Activated naive CD4-positive, alpha-beta T cell treated with anti-CD3 and anti-CD28 coated beads, Interleukin-2, amount 50 U/mL, for 72 hours (primary cell): ENCODE measurements at regions not wholly inside any gene's neighbourhood (a gene's known extent, or its start where the extent isn't known, plus 50 kb on each side); places are given as distances from the start of the nearest gene placed in this dataset.

Source experiments
- ATAC-seq, 2 donors: fragments of 150-1000 bp; cut with Tn5 transposase; 2 replicates each; pipeline ENCODE4 v1.10.0; 2021; ENCODE audit warnings: mild to moderate bottlenecking in 2 of 2, moderate library complexity in 2 of 2
- DNase-seq, 2 donors: peaks; one replicate each; pipeline ENCODE4 v3.0.0; 2021 to 2022; ENCODE audit warnings: low spot score in 2 of 2
- H3K27ac Mint-ChIP-seq, 2 donors: one replicate each; pipeline ENCODE4 v1.8.0; 2022; ENCODE audit warnings: mild to moderate bottlenecking in 2 of 2, mixed read lengths in 2 of 2
- H3K36me3 Mint-ChIP-seq, 2 donors: one replicate each; pipeline ENCODE4 v1.8.0; 2022; ENCODE audit warnings: mixed read lengths in 2 of 2
- H3K9me3 Mint-ChIP-seq, 2 donors: one replicate each; pipeline ENCODE4 v1.8.0; 2022; ENCODE audit warnings: mixed read lengths in 2 of 2

DNA sequence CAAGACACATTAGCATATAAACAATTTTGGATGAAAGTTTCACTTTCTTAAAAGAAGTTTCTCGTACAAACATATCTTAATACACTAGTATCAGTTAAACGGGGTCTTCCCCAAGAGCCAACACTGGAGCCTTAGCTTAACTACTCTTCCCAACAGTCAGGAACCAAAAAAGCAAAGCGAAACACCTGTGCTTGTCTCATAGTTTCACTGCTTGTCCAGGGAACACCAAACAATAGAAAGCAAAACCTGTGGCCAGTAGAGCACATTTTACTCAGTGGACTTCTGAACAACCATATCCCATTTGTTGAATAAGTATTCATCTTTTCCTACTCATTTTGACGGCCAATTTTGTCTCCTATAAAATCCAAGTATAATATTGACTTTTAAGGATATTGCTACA is 391.4 kb downstream of the ELAVL2 start:
- no peak for DNase-seq
- no peak overlapping the region for H3K27ac Mint-ChIP-seq
- H3K36me3 Mint-ChIP-seq: peaks cover 0 to 6% of the 10 kb centered on the region in 2 donors
- peaks cover 11 to 20% of the 10 kb centered on the region in 2 donors for H3K9me3 Mint-ChIP-seq
- no peak for ATAC-seq

DNA sequence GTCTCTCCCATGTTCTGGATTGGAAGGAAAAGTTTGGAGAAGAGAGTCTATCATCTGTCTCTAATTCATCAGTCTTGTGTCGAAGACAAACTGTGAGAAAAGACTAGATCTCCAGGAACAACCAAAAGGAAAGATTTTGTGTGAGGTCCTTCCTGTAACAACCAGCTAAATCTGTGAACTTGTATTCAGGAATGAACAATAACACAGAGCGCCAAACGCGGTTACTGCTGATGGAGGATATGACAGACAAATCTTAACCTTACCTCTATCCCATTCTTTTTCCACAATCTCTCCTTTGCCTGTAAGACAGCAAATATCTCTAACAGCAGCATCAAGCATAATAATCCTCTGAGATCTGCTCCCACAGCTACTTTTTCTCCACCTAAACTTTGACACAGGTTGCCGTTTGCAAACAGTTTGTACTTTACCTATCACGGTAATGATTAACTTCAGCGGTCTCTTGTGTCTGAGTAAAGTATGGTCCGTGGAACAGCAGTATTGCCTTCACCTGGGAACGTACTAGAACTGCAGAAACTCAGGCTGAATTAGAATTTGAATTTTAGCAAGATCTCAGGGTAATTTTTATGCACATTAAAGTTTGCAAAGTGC is 387.6 kb downstream of the ELAVL2 start:
- ATAC-seq (no peak), DNase-seq (no peak)
- H3K9me3 Mint-ChIP-seq: peaks cover 8 to 10% of the 10 kb centered on the region in 2 donors
- H3K27ac Mint-ChIP-seq: no peak overlapping the region
- H3K36me3 Mint-ChIP-seq: peaks cover 0 to 5% of the 10 kb centered on the region in 2 donors

DNA sequence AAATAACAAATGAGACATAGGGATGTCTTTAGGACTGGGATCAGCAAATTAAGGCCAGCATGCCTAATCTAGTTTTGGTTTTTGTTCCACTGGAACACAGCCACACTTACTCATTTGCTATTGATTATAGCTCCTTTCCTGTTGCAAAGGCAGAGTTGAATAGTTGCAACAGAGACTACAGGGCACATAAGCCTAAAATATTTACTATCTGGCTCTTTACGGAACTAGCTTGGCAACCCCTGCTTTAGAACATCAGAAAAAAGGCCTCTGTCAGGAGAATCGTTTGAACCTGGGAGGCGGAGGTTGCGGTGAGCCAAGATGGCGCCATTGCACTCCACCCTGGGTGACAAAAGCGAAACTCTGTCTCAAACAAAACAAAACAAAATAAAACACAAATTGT is 384.8 kb downstream of the ELAVL2 start:
- DNase-seq (no peak), ATAC-seq (no peak)
- H3K36me3 Mint-ChIP-seq: peaks cover 0 to 5% of the 10 kb centered on the region in 2 donors
- H3K27ac Mint-ChIP-seq: no peak overlapping the region
- H3K9me3 Mint-ChIP-seq: peaks cover 16% of the 10 kb centered on the region in 2 donors

DNA sequence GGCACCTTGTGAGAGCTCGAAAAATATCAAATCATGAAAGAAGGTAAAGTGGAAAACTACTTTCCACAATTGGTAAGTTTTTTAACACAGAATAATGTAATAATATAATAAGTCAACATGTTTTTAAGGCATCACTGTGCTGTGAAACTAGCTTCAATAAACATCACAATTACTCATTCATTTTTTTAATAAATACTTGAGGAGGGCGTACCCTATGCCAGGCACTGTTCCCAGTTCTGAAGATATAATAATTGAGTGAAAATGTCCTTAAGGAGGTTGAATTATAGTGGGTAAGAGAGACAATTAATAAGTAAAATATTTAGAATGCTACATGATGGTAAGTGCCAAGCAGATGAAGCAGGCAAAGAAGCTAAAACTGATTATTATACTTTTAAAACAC is 381.4 kb downstream of the ELAVL2 start:
- no peak for ATAC-seq
- H3K36me3 Mint-ChIP-seq: peaks cover 0 to 5% of the 10 kb centered on the region in 2 donors
- no peak for DNase-seq
- H3K9me3 Mint-ChIP-seq: peaks cover 16% of the 10 kb centered on the region in 2 donors
- H3K27ac Mint-ChIP-seq: no peak overlapping the region

DNA sequence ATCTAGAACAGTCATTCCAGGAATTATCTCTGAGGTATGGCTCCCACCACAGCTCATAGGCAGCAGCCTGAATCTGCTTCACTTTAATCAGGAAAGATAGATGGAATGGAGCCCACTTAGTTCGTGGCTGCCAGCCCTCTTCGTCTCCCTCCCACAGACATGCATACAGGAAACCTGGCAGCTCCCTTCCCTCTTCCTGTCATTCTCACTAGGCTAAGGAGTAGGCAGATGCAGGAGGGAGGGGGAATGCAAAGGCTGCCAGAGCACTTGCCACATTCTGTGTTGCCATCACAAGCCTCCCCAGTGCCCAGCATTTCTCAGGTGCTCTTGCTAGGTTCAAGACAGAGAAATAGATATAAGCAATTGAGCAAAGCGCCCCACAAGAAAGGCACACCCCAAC is 378.9 kb downstream of the ELAVL2 start:
- DNase-seq (no peak), ATAC-seq (no peak)
- H3K36me3 Mint-ChIP-seq: no peaks in the 10 kb centered on the region
- H3K27ac Mint-ChIP-seq: no peak overlapping the region
- H3K9me3 Mint-ChIP-seq: peaks cover 9 to 10% of the 10 kb centered on the region in 2 donors

DNA sequence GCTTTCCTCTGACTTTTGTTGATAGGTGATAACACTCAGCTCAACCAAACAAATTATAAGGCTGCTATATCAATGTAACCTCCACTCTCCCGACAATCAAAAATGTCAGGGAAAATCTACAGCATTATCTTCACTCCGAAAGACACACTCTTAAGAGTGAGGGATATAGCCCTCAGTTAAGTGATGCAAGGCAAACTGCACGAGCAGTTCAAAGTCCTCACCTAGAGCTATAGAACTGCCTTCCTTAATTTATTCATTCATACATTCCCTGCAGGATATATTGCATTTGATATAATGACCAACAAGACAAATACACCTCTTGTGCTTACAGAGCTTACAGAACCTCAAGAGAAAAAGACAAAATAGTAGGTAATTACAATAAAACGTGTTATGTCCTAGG is 378.1 kb downstream of the ELAVL2 start:
- DNase-seq: no peak
- ATAC-seq: no peak
- peaks cover 9 to 14% of the 10 kb centered on the region in 2 donors for H3K9me3 Mint-ChIP-seq
- H3K36me3 Mint-ChIP-seq: peaks cover 0 to 3% of the 10 kb centered on the region in 2 donors
- H3K27ac Mint-ChIP-seq: no peak overlapping the region

DNA sequence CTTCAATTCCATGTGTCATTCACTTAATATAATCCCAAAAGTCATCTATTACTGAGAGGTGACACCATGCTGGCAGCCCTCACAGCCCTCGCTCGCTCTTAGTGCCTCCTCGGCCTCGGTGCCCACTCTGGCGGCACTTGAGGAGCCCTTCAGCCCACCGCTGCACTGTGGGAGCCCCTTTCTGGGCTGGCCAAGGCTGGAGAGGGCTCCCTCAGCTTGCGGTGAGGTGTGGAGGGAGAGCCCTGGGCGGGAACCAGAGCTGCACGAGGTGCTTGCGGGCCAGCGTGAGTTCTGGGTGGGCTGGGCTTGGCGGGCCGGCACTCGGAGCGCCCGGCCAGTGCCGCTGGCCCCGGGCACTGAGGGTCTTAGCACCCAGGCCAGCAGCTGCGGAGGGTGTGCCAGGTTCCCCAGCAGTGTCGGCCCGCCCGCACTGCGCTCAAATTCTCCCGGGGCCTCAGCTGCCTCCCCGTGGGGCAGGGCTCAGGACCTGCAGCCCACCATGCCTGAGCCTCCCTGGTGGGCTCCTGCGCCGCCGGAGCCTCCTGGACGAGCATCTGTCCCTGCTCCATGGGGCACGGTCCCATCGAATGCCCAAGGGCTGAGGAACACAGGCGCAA is 374.1 kb downstream of the ELAVL2 start:
- Mint-ChIP-seq H3K36me3 (peaks cover 0 to 5% of the 10 kb centered on the region in 2 donors), H3K9me3 (peaks cover 2 to 8% of the 10 kb centered on the region in 2 donors), H3K27ac (no peak overlapping the region)
- DNase-seq (no peak), ATAC-seq (no peak)

DNA sequence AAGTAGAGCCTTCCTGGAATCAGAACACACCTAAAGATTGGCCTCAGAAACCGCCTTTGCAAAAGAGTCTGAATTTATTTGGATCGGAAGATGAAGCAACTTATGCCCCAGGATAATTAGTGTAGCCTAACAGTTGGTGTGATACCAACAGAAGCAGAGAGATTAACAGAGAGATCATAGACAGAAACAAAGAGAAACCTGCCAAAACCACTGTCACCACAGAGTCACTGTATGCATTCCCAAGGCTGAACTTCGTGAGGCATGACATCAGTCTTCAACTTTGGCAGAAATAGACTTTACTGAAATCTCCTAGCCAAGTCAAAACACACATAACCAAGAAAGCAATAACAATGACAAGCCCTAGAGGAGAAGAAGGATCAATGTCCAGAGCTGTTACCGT is 361.8 kb downstream of the ELAVL2 start:
- DNase-seq (no peak), ATAC-seq (no peak)
- Mint-ChIP-seq H3K36me3 (peaks cover 0 to 6% of the 10 kb centered on the region in 2 donors), H3K27ac (no peak overlapping the region), H3K9me3 (peaks cover 32 to 38% of the 10 kb centered on the region in 2 donors)

DNA sequence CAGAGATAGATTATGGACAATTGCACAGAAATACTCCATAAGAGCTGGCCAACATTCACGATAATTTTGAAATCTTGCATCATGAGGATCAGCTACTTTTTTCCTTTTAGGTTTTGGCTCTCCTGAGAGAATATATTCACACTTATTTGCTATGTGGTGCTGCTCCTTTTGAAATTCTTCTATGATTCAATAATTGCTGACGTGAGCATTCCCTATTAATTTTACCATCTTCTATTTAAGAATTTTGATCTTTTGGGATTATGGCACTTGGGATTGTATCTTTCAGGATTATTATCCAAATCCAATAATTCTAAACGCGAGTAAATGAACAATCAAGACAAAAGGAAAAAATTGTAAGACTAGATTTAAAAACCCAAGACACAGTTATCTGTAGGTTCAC is 358.8 kb downstream of the ELAVL2 start:
- no peak for ATAC-seq
- H3K27ac Mint-ChIP-seq: no peak overlapping the region
- peaks cover 0 to 6% of the 10 kb centered on the region in 2 donors for H3K36me3 Mint-ChIP-seq
- peaks cover 33% of the 10 kb centered on the region in 2 donors for H3K9me3 Mint-ChIP-seq
- DNase-seq: no peak

DNA sequence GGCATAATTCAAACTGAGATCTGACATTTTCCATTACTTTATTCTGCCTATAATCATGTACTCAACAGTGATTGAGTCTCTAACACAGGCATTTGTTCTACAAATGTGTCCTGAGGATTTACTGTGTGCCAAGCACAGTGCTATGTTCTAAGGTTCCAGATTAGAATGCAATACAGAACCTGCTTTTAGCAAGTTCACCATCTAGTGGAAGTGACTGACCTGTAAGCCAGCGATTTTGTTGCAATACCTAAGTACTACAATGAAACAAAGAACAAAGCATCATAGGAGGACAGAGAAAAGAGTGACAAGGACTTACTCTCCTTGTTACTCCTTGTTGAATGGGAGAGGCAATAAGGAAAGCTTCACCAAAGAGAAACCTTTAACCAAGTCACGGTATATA is 348.1 kb downstream of the ELAVL2 start:
- ATAC-seq (no peak), DNase-seq (no peak)
- H3K36me3 Mint-ChIP-seq: peaks cover 6% of the 10 kb centered on the region in 2 donors
- no peak overlapping the region for H3K27ac Mint-ChIP-seq
- peaks cover 23 to 28% of the 10 kb centered on the region in 2 donors for H3K9me3 Mint-ChIP-seq

DNA sequence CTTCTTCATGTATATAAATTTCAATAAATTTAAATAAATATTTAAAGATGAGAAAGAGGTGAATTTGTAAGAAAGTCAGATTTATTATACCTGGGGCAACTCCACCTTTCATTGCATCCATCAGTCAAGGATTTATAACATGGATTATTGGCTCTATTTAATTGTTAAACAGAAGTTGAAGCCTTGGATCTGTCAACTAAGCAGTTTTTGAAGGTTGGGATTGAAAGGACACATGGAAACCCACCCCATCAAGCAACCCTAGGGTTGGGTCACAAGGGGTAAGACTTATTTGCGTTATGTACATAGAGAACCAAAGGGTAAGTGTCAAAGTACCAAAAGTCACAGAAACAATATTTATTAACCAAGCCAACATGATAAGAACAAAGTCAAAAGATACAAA is 342.5 kb downstream of the ELAVL2 start:
- ATAC-seq: no peak
- H3K36me3 Mint-ChIP-seq: peaks cover 6% of the 10 kb centered on the region in 2 donors
- peaks cover 13 to 21% of the 10 kb centered on the region in 2 donors for H3K9me3 Mint-ChIP-seq
- DNase-seq: no peak
- H3K27ac Mint-ChIP-seq: no peak overlapping the region

DNA sequence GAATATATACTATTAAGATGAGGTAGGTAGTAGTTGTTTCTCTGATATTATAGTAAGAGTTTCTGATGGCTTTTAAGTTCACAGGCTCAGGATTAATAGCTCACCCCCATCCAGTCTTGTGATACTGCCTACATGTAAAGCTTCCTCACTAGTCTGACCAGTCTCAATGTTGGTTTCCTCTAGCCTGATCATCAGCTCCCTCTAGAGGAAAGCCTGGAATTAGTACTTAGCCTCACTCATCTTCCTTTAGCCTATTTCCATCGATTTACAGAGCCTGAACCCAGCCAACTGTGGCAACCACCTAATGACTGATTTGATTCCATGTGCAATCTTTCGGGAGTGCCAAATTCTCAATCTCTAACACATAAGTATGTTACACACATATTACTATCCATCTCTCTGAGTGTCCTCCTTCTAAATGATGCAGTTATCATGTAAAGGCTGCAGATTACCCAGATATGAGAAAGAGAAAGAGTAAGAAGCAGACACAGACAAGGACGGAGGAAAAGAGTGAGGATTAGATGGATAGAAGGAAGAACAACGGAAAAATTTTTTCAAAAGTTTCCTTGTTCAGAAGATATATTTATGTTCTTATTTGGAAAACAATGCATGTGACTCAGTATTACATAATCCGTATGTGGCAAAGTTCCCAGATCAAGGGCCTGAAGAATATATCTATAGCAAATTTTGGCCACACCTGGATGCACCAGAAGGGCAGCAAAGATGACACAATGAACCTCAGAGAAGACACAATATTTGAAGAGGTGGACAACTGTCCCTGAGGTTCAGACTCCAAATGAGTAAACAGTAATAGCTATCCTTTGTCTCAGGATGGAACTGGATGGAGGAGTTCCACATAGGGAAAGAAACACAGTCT is 333.7 kb downstream of the ELAVL2 start:
- Mint-ChIP-seq H3K9me3 (peaks cover 0 to 4% of the 10 kb centered on the region in 2 donors), H3K27ac (no peak overlapping the region), H3K36me3 (no peaks in the 10 kb centered on the region)
- no peak for ATAC-seq
- no peak for DNase-seq

DNA sequence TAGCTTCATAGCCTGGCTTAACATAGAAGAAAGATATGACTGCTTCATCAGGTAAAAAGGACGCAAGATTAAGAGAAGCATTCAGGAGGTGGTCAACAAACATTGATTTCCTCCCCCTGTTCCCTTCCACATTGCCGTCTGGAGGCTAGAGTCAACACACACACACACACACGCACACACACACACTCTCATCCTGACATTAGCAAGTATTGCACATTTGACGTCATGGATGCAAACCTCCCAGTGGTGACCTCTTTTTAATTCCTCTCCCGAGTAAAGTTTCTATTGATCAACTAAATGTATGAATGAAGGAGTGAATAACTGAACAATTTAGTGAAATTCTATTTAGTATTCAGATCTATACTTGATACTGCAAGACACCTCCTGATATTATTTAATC is 332.8 kb downstream of the ELAVL2 start:
- ATAC-seq (no peak), DNase-seq (no peak)
- peaks cover 0 to 5% of the 10 kb centered on the region in 2 donors for H3K36me3 Mint-ChIP-seq
- H3K9me3 Mint-ChIP-seq: peaks cover 0 to 4% of the 10 kb centered on the region in 2 donors
- H3K27ac Mint-ChIP-seq: no peak overlapping the region

DNA sequence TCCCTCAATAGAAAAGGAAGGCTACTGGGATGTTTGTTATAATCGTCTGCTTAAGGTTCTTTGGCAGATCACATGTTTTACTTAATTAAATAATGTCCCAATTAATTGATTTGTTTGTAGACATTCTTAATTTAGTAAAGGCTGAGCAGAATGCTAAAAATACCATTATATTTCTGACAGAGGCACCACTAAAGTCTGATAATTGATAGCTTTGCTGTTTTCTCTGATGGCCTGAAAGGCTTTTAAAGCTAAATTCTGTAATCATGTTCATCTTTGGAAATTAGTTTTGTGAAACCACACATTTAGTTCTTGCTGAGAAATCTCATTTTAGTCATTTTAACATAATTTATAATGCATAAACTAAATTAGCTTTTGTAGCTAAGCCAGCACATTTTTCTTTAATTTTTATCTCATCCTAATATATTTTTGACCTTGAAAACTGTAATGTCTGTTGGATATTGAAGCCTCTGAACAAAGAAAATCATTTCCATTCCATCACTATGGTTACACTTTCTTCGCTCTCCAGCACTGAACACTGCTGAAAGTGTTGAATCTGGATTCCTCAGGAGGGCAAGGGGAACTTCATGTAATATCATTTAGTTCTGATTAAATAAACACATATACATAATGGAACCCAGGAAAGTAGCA is 329.4 kb downstream of the ELAVL2 start:
- ATAC-seq (no peak), DNase-seq (no peak)
- H3K27ac Mint-ChIP-seq: no peak overlapping the region
- peaks cover 4 to 9% of the 10 kb centered on the region in 2 donors for H3K9me3 Mint-ChIP-seq
- H3K36me3 Mint-ChIP-seq: peaks cover 0 to 5% of the 10 kb centered on the region in 2 donors

DNA sequence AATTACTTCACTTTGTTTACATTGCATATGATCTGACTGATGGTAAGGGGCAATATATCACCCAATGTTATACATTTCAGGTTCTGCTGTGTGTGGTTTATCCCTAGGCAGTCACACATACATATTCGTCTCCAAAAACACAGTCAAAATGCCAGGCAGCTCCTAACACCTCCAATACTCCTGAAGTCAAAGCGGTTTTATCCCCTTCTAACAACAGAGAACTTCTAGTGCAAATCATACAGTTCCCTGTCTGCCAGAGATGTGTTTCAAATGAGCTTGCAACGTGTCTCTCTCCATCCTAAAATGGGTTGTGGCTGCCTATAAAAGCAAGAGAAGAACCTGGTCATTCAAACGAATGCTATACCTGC is 328.9 kb downstream of the ELAVL2 start:
- Mint-ChIP-seq H3K9me3 (peaks cover 4 to 10% of the 10 kb centered on the region in 2 donors), H3K27ac (no peak overlapping the region), H3K36me3 (peaks cover 0 to 5% of the 10 kb centered on the region in 2 donors)
- ATAC-seq: no peak
- no peak for DNase-seq

DNA sequence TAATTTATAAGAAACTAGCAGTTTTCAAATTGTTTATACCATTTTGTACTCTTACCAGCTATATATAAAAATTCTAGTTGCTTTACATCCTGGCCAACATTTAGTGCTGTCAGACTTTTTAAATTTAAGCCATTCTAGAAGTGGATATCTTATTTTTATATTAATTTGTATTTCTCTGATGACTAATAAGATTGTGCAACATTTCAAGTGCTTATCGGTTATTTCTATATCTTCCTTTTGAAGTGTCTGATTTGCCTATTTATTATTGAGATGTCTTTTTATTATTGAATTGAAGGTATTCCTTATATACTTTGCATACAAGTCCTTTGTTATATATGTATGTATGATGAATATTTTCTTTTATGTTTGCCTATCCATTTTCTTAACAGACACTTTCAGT is 324.0 kb downstream of the ELAVL2 start:
- Mint-ChIP-seq H3K36me3 (peaks cover 0 to 5% of the 10 kb centered on the region in 2 donors), H3K27ac (no peak overlapping the region), H3K9me3 (peaks cover 10 to 17% of the 10 kb centered on the region in 2 donors)
- no peak for DNase-seq
- ATAC-seq: no peak

DNA sequence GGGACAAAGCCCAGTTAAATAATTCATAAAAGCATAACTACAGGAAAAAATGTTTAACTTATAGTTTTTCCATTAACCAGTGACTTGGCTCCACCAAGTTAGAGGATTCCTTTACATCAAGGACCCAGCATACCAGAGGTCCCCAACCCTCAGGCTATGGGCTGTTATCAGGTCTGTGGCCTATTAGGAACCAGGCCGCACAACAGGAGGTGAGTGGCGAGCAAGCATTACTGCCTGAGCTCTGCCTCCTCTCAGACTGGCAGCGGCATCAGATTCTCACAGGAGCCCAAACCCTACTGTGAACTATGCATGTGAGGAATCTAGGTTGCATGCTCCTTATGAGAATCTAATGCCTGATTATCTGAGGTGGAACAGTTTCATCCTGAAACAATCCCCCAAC is 303.1 kb downstream of the ELAVL2 start:
- DNase-seq (no peak), ATAC-seq (no peak)
- H3K27ac Mint-ChIP-seq: no peak overlapping the region

More for the DNA sequence above, 303.1 kb downstream of the ELAVL2 start:
- Mint-ChIP-seq H3K36me3 (peaks cover 0 to 8% of the 10 kb centered on the region in 2 donors), H3K9me3 (peaks cover 4 to 25% of the 10 kb centered on the region in 2 donors)
